Thyroid gland (tissue), 4 donors: ENCODE measurements at regions not wholly inside any gene's neighbourhood (a gene's known extent, or its start where the extent isn't known, plus 50 kb on each side); places are given as distances from the start of the nearest gene placed in this dataset.

ENCODE experiments used
- POLR2A ChIP-seq, 2 donors: fragments of 450-650 bp; IDR thresholded peaks; one replicate each; pipeline ENCODE4 v1.6.1; 2017; ENCODE audit warnings: antibody characterized with exemption in 2 of 2, mild to moderate bottlenecking in 2 of 2, moderate library complexity in 1 of 2
- TF ChIP-seq, protein P1 (sequence below), 6 experiments: fragments of 200-600 bp in 3 of 6; fragments of 450-650 bp in 3 of 6; sonication (generic) in 3 of 6; IDR thresholded peaks; one replicate each; pipeline ENCODE4 v1.5.1; 2016 to 2019; ENCODE audit warnings: antibody characterized with exemption in 6 of 6, mild to moderate bottlenecking in 2 of 6, inconsistent platforms in 1 of 6, moderate library complexity in 1 of 6

DNA sequence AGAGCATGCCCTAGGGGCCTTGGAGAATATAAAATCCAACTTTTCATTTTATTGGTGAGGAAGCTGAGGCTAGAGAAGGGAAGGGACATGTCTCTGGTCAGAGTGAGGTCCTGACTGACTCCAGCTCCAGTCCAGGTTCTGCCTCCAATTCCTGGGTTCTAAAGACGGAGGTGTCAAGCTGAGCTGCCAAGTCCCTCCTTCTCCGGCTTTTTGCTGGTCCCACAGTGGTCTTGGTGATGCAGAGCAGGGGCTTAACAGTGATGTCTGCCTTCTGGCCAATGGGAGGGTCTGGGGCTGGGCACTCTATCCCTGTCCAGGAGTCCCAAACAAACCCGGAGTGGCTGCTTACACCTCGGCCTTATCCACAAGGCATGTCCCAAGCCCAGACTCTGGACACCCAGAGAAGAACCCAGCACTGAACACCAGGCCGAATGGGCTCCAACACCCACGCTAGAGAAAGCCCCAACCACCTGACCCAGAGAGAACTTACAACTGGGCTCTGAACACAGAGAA is 104.8 kb downstream of the EBNA1BP2 start:
- TF ChIP-seq, protein P1, sequence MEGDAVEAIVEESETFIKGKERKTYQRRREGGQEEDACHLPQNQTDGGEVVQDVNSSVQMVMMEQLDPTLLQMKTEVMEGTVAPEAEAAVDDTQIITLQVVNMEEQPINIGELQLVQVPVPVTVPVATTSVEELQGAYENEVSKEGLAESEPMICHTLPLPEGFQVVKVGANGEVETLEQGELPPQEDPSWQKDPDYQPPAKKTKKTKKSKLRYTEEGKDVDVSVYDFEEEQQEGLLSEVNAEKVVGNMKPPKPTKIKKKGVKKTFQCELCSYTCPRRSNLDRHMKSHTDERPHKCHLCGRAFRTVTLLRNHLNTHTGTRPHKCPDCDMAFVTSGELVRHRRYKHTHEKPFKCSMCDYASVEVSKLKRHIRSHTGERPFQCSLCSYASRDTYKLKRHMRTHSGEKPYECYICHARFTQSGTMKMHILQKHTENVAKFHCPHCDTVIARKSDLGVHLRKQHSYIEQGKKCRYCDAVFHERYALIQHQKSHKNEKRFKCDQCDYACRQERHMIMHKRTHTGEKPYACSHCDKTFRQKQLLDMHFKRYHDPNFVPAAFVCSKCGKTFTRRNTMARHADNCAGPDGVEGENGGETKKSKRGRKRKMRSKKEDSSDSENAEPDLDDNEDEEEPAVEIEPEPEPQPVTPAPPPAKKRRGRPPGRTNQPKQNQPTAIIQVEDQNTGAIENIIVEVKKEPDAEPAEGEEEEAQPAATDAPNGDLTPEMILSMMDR (IDR thresholded peaks at IDR 0.05): no peak
- TF ChIP-seq POLR2A (IDR thresholded peaks at IDR 0.05): no peak
